DOHH2 (cell line): ENCODE measurements at regions not wholly inside any gene's neighbourhood (a gene's known extent, or its start where the extent isn't known, plus 50 kb on each side); places are given as distances from the start of the nearest gene placed in this dataset.

Experiments
- H3F3A ChIP-seq: fragments of 200-600 bp; sonication (generic), shearing (Covaris generic); 2 replicates; pipeline ENCODE4 v1.6.0; 2016; ENCODE audit warnings: antibody characterized with exemption, mild to moderate bottlenecking; ENCODE audit not compliant: control insufficient read depth, insufficient read depth
- H3K27ac ChIP-seq: fragments of 200-600 bp; sonication (generic); 2 replicates; pipeline ENCODE4 v1.5.1; 2014; ENCODE audit warnings: low read depth, mild to moderate bottlenecking, low read length, moderate library complexity
- H3K27me3 ChIP-seq: fragments of 200-600 bp; sonication (generic); 2 replicates; pipeline ENCODE4 v1.6.1; 2014; ENCODE audit warnings: mild to moderate bottlenecking, low read length, mixed read lengths; ENCODE audit not compliant: control insufficient read depth
- H3K36me3 ChIP-seq: fragments of 200-600 bp; sonication (generic); 2 replicates; pipeline ENCODE4 v1.6.1; 2014; ENCODE audit warnings: mild to moderate bottlenecking, low read length, moderate library complexity, mixed read lengths; ENCODE audit not compliant: control insufficient read depth
- H3K4me1 ChIP-seq: fragments of 200-600 bp; sonication (generic); 2 replicates; pipeline ENCODE4 v1.6.1; 2014; ENCODE audit warnings: mild to moderate bottlenecking, low read length, mixed read lengths; ENCODE audit not compliant: control insufficient read depth
- H3K4me2 ChIP-seq: fragments of 200-600 bp; sonication (generic); 2 replicates; pipeline ENCODE4 v1.6.0; 2014; ENCODE audit warnings: mild to moderate bottlenecking, low read length, moderate library complexity
- H3K4me3 ChIP-seq: fragments of 200-600 bp; sonication (generic); 2 replicates; pipeline ENCODE4 v1.5.1; 2014; ENCODE audit warnings: mild to moderate bottlenecking, low read length, mixed read lengths
- H3K79me2 ChIP-seq: fragments of 200-600 bp; sonication (generic); 2 replicates; pipeline ENCODE4 v1.6.1; 2014; ENCODE audit warnings: mild to moderate bottlenecking, low read length, mixed read lengths; ENCODE audit not compliant: control insufficient read depth
- H3K9me2 ChIP-seq: fragments of 200-600 bp; sonication (generic); replicated peaks from 2 replicates; pipeline ENCODE4 v1.6.1; 2014; ENCODE audit warnings: mild to moderate bottlenecking, low read length, mixed read lengths; ENCODE audit not compliant: control insufficient read depth
- H3K9me3 ChIP-seq: fragments of 200-600 bp; sonication (generic); 2 replicates; pipeline ENCODE4 v1.6.1; 2014; ENCODE audit warnings: antibody characterized with exemption, low read length, mixed read lengths; ENCODE audit not compliant: control insufficient read depth, insufficient read depth
- H4K20me1 ChIP-seq: fragments of 200-600 bp; sonication (generic); 2 replicates; pipeline ENCODE4 v1.6.0; 2014; ENCODE audit warnings: low read depth, mild to moderate bottlenecking, antibody characterized with exemption, low read length, moderate library complexity; ENCODE audit not compliant: control insufficient read depth, insufficient read depth
- CTCF ChIP-seq: fragments of 200-600 bp; sonication (generic); IDR thresholded peaks from one replicate; pipeline ENCODE4 v1.5.1; 2014; ENCODE audit warnings: antibody characterized with exemption, mild to moderate bottlenecking, low read depth, low read length; ENCODE audit not compliant: poor library complexity, severe bottlenecking
- EZH2phosphoT487 ChIP-seq: fragments of 200-600 bp; sonication (generic); IDR thresholded peaks from 2 replicates; pipeline ENCODE4 v1.6.1; 2017; ENCODE audit warnings: borderline replicate concordance, mild to moderate bottlenecking, antibody characterized with exemption, low read length, moderate library complexity, mixed read lengths

GRCh38 chr12:126837697-126838096 is 1429.3 kb upstream of the TMEM132C start:
- no peaks in the 10 kb centered on the region for H3K4me1 ChIP-seq
- no peak overlapping the region for H3K27ac ChIP-seq
- no peaks in the 10 kb centered on the region for H3F3A ChIP-seq
- no peaks in the 10 kb centered on the region for H3K79me2 ChIP-seq
- H3K9me2 ChIP-seq = no peaks in the 10 kb centered on the region
- no peaks in the 10 kb centered on the region for H4K20me1 ChIP-seq
- no peak for TF ChIP-seq EZH2phosphoT487
- TF ChIP-seq CTCF = no peak
- H3K36me3 ChIP-seq = no peaks in the 10 kb centered on the region
- no peak overlapping the region for H3K4me2 ChIP-seq
- H3K27me3 ChIP-seq = no peaks in the 10 kb centered on the region
- H3K9me3 ChIP-seq = no peaks in the 10 kb centered on the region
- no peak overlapping the region for H3K4me3 ChIP-seq

GRCh38 chr12:126843915-126844669 is 1422.9 kb upstream of the TMEM132C start:
- Histone ChIP-seq H3K27ac (no peak overlapping the region), H3K9me3 (no peaks in the 10 kb centered on the region), H3K36me3 (no peaks in the 10 kb centered on the region), H3K27me3 (no peaks in the 10 kb centered on the region), H3F3A (no peaks in the 10 kb centered on the region), H3K4me1 (no peaks in the 10 kb centered on the region), H3K4me3 (no peak overlapping the region), H4K20me1 (no peaks in the 10 kb centered on the region), H3K4me2 (no peak overlapping the region), H3K9me2 (no peaks in the 10 kb centered on the region), H3K79me2 (no peaks in the 10 kb centered on the region)
- TF ChIP-seq EZH2phosphoT487 (no peak), CTCF (no peak)

DNA sequence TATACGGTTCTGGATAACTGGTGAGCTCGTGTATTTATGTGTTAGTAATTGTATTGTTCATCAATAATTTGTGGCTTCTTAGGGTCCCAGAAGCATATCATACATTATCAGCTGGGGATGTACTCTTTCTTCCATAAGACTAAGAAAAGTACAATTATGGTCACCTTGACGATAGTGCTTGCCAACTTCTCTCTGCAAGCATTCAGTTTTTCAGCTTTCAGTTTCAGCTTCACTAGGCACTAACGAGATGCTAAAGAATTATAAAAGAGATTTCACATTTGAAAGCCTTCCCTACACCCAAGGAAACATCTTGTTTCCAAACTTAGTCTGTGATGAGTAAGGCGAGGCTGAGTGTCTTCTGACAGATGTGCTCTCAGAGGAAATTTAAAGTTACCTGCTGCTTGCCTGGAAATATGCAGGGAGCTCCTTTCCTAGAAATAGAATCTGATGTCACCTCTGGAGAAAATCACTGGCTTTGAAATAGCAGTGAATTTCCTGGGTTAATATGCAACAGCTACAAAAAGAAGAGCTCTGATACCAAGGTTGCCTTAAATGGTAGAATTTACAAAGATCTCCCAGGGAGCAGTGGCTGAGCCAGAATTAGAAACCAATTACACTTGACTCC is 1419.9 kb upstream of the TMEM132C start:
- Histone ChIP-seq H3F3A (no peaks in the 10 kb centered on the region), H3K4me3 (no peak overlapping the region), H3K4me1 (no peaks in the 10 kb centered on the region), H3K4me2 (no peak overlapping the region), H3K27ac (no peak overlapping the region), H3K9me2 (no peaks in the 10 kb centered on the region), H3K36me3 (no peaks in the 10 kb centered on the region), H3K27me3 (no peaks in the 10 kb centered on the region), H3K79me2 (no peaks in the 10 kb centered on the region), H3K9me3 (no peaks in the 10 kb centered on the region), H4K20me1 (no peaks in the 10 kb centered on the region)
- TF ChIP-seq CTCF = no peak
- no peak for TF ChIP-seq EZH2phosphoT487
